ENCODE measurements at regions not wholly inside any gene's neighbourhood (a gene's known extent, or its start where the extent isn't known, plus 50 kb on each side); places are given as distances from the start of the nearest gene placed in this dataset.
A peak's percentile ranks its signal among the peaks of the same experiment; 100 is the strongest.

- Histone ChIP-seq H3K27me3 (ENCODE audit: insufficient read depth, low read length) (no peaks in the 10 kb centered on the region), H3K36me3 (ENCODE audit: insufficient read depth, low read length) (no peaks in the 10 kb centered on the region), H3K79me2 (ENCODE audit: control insufficient read depth, insufficient read depth, low read length, unreplicated experiment) (no peaks in the 10 kb centered on the region), H2AFZ (ENCODE audit: low read length, unreplicated experiment) (no peak overlapping the region), H3K4me3 (ENCODE audit: low read depth, low read length) (no peak overlapping the region), H3K4me1 (ENCODE audit: control insufficient read depth, insufficient read depth, low read length, unreplicated experiment) (no peaks in the 10 kb centered on the region), H3K27ac (ENCODE audit: low read depth, low read length) (no peak overlapping the region)
These were observed 1984.9 kb downstream of the EFNA5 start for GRCh38 chr5:105685884-105686283.

GRCh38 chr5:105684799-105685198, 1985.9 kb downstream of the EFNA5 start:
- no peaks in the 10 kb centered on the region for H3K36me3 ChIP-seq (ENCODE audit: insufficient read depth, low read length)
- no peak overlapping the region for H3K27ac ChIP-seq (ENCODE audit: low read depth, low read length)
- H3K79me2 ChIP-seq (ENCODE audit: control insufficient read depth, insufficient read depth, low read length, unreplicated experiment) = no peaks in the 10 kb centered on the region
- no peak overlapping the region for H3K4me3 ChIP-seq (ENCODE audit: low read depth, low read length)
- H3K4me1 ChIP-seq (ENCODE audit: control insufficient read depth, insufficient read depth, low read length, unreplicated experiment) = no peaks in the 10 kb centered on the region
- no peaks in the 10 kb centered on the region for H3K27me3 ChIP-seq (ENCODE audit: insufficient read depth, low read length)
- H2AFZ ChIP-seq (ENCODE audit: low read length, unreplicated experiment) = no peak overlapping the region

- no peaks in the 10 kb centered on the region for H3K79me2 ChIP-seq (ENCODE audit: control insufficient read depth, insufficient read depth, low read length, unreplicated experiment)
- peak overlapping the region; percentile 53 for H2AFZ ChIP-seq (ENCODE audit: low read length, unreplicated experiment)
- no peaks in the 10 kb centered on the region for H3K4me1 ChIP-seq (ENCODE audit: control insufficient read depth, insufficient read depth, low read length, unreplicated experiment)
- H3K27ac ChIP-seq (ENCODE audit: low read depth, low read length) = no peak overlapping the region
- no peaks in the 10 kb centered on the region for H3K27me3 ChIP-seq (ENCODE audit: insufficient read depth, low read length)
- no peaks in the 10 kb centered on the region for H3K36me3 ChIP-seq (ENCODE audit: insufficient read depth, low read length)
- no peak overlapping the region for H3K4me3 ChIP-seq (ENCODE audit: low read depth, low read length)
These were observed 1989.8 kb downstream of the EFNA5 start for GRCh38 chr5:105680858-105681475.

- H2AFZ ChIP-seq (ENCODE audit: low read length, unreplicated experiment) = peak overlapping the region; percentile 39
- no peaks in the 10 kb centered on the region for H3K79me2 ChIP-seq (ENCODE audit: control insufficient read depth, insufficient read depth, low read length, unreplicated experiment)
- H3K36me3 ChIP-seq (ENCODE audit: insufficient read depth, low read length) = no peaks in the 10 kb centered on the region
- H3K27ac ChIP-seq (ENCODE audit: low read depth, low read length) = no peak overlapping the region
- peak overlapping the region; percentile 25 for H3K4me3 ChIP-seq (ENCODE audit: low read depth, low read length)
- H3K4me1 ChIP-seq (ENCODE audit: control insufficient read depth, insufficient read depth, low read length, unreplicated experiment) = no peaks in the 10 kb centered on the region
- H3K27me3 ChIP-seq (ENCODE audit: insufficient read depth, low read length) = no peaks in the 10 kb centered on the region
These were observed 1993.4 kb downstream of the EFNA5 start for GRCh38 chr5:105677291-105677690.

GRCh38 chr5:105670596-105670995, 2000.1 kb downstream of the EFNA5 start:
- Histone ChIP-seq H3K4me1 (ENCODE audit: control insufficient read depth, insufficient read depth, low read length, unreplicated experiment) (no peaks in the 10 kb centered on the region), H3K79me2 (ENCODE audit: control insufficient read depth, insufficient read depth, low read length, unreplicated experiment) (no peaks in the 10 kb centered on the region), H3K36me3 (ENCODE audit: insufficient read depth, low read length) (no peaks in the 10 kb centered on the region), H3K27ac (ENCODE audit: low read depth, low read length) (no peak overlapping the region), H3K4me3 (ENCODE audit: low read depth, low read length) (no peak overlapping the region), H2AFZ (ENCODE audit: low read length, unreplicated experiment) (no peak overlapping the region), H3K27me3 (ENCODE audit: insufficient read depth, low read length) (no peaks in the 10 kb centered on the region)

- Histone ChIP-seq H3K27ac (ENCODE audit: low read depth, low read length) (no peak overlapping the region), H3K27me3 (ENCODE audit: insufficient read depth, low read length) (no peaks in the 10 kb centered on the region), H3K4me3 (ENCODE audit: low read depth, low read length) (no peak overlapping the region), H3K36me3 (ENCODE audit: insufficient read depth, low read length) (no peaks in the 10 kb centered on the region), H3K4me1 (ENCODE audit: control insufficient read depth, insufficient read depth, low read length, unreplicated experiment) (no peaks in the 10 kb centered on the region), H3K79me2 (ENCODE audit: control insufficient read depth, insufficient read depth, low read length, unreplicated experiment) (no peaks in the 10 kb centered on the region), H2AFZ (ENCODE audit: low read length, unreplicated experiment) (no peak overlapping the region)
These were observed 2007.1 kb downstream of the EFNA5 start for GRCh38 chr5:105663671-105664070.

GRCh38 chr5:105659396-105659795, 2011.3 kb downstream of the EFNA5 start:
- Histone ChIP-seq H3K27ac (ENCODE audit: low read depth, low read length) (no peak overlapping the region), H3K4me1 (ENCODE audit: control insufficient read depth, insufficient read depth, low read length, unreplicated experiment) (no peaks in the 10 kb centered on the region), H3K79me2 (ENCODE audit: control insufficient read depth, insufficient read depth, low read length, unreplicated experiment) (no peaks in the 10 kb centered on the region), H3K4me3 (ENCODE audit: low read depth, low read length) (no peak overlapping the region), H2AFZ (ENCODE audit: low read length, unreplicated experiment) (no peak overlapping the region), H3K27me3 (ENCODE audit: insufficient read depth, low read length) (no peaks in the 10 kb centered on the region), H3K36me3 (ENCODE audit: insufficient read depth, low read length) (no peaks in the 10 kb centered on the region)

- no peaks in the 10 kb centered on the region for H3K4me1 ChIP-seq (ENCODE audit: control insufficient read depth, insufficient read depth, low read length, unreplicated experiment)
- H3K4me3 ChIP-seq (ENCODE audit: low read depth, low read length) = no peak overlapping the region
- H3K27me3 ChIP-seq (ENCODE audit: insufficient read depth, low read length) = no peaks in the 10 kb centered on the region
- H3K79me2 ChIP-seq (ENCODE audit: control insufficient read depth, insufficient read depth, low read length, unreplicated experiment) = no peaks in the 10 kb centered on the region
- H3K36me3 ChIP-seq (ENCODE audit: insufficient read depth, low read length) = no peaks in the 10 kb centered on the region
- no peak overlapping the region for H3K27ac ChIP-seq (ENCODE audit: low read depth, low read length)
- no peak overlapping the region for H2AFZ ChIP-seq (ENCODE audit: low read length, unreplicated experiment)
These were observed 2030.4 kb downstream of the EFNA5 start for GRCh38 chr5:105640328-105640727.

GRCh38 chr5:105639511-105639910, 2031.2 kb downstream of the EFNA5 start:
- Histone ChIP-seq H3K4me3 (ENCODE audit: low read depth, low read length) (no peak overlapping the region), H3K27ac (ENCODE audit: low read depth, low read length) (no peak overlapping the region)

GRCh38 chr5:105639068-105639467, 2031.7 kb downstream of the EFNA5 start:
- Histone ChIP-seq H3K79me2 (ENCODE audit: control insufficient read depth, insufficient read depth, low read length, unreplicated experiment) (no peaks in the 10 kb centered on the region), H3K36me3 (ENCODE audit: insufficient read depth, low read length) (no peaks in the 10 kb centered on the region), H3K4me3 (ENCODE audit: low read depth, low read length) (no peak overlapping the region), H3K27ac (ENCODE audit: low read depth, low read length) (no peak overlapping the region), H2AFZ (ENCODE audit: low read length, unreplicated experiment) (no peak overlapping the region), H3K27me3 (ENCODE audit: insufficient read depth, low read length) (no peaks in the 10 kb centered on the region), H3K4me1 (ENCODE audit: control insufficient read depth, insufficient read depth, low read length, unreplicated experiment) (no peaks in the 10 kb centered on the region)

More at GRCh38 chr5:105639511-105639910, 2031.2 kb downstream of the EFNA5 start:
- Histone ChIP-seq H2AFZ (ENCODE audit: low read length, unreplicated experiment) (no peak overlapping the region), H3K27me3 (ENCODE audit: insufficient read depth, low read length) (no peaks in the 10 kb centered on the region), H3K4me1 (ENCODE audit: control insufficient read depth, insufficient read depth, low read length, unreplicated experiment) (no peaks in the 10 kb centered on the region), H3K79me2 (ENCODE audit: control insufficient read depth, insufficient read depth, low read length, unreplicated experiment) (no peaks in the 10 kb centered on the region), H3K36me3 (ENCODE audit: insufficient read depth, low read length) (no peaks in the 10 kb centered on the region)

GRCh38 chr5:105638437-105638836, 2032.3 kb downstream of the EFNA5 start:
- no peak overlapping the region for H3K4me3 ChIP-seq (ENCODE audit: low read depth, low read length)
- H2AFZ ChIP-seq (ENCODE audit: low read length, unreplicated experiment) = no peak overlapping the region
- H3K27ac ChIP-seq (ENCODE audit: low read depth, low read length) = no peak overlapping the region
- H3K79me2 ChIP-seq (ENCODE audit: control insufficient read depth, insufficient read depth, low read length, unreplicated experiment) = no peaks in the 10 kb centered on the region
- H3K4me1 ChIP-seq (ENCODE audit: control insufficient read depth, insufficient read depth, low read length, unreplicated experiment) = no peaks in the 10 kb centered on the region
- no peaks in the 10 kb centered on the region for H3K27me3 ChIP-seq (ENCODE audit: insufficient read depth, low read length)
- H3K36me3 ChIP-seq (ENCODE audit: insufficient read depth, low read length) = no peaks in the 10 kb centered on the region

All from ACC112 (cell line).